SU-DHL-6 (cell line): ENCODE measurements at regions not wholly inside any gene's neighbourhood (a gene's known extent, or its start where the extent isn't known, plus 50 kb on each side); places are given as distances from the start of the nearest gene placed in this dataset.

Experiments
- EZH2phosphoT487 ChIP-seq: fragments of 200-600 bp; sonication (generic), shearing (Covaris generic); conservative IDR thresholded peaks from 2 replicates; pipeline ENCODE4 v1.6.1; 2018; ENCODE audit warnings: mild to moderate bottlenecking, antibody characterized with exemption, low read length, moderate library complexity, mixed read lengths
- TF ChIP-seq, protein P1 (sequence below): fragments of 200-600 bp; sonication (generic); IDR thresholded peaks from one replicate; pipeline ENCODE4 v1.5.1; 2017; ENCODE audit warnings: antibody characterized with exemption, mild to moderate bottlenecking, low read length, moderate library complexity; ENCODE audit not compliant: insufficient read depth, poor library complexity, severe bottlenecking

GRCh38 chr3:4036046-4036445 lies 236.8 kb downstream of the LRRN1 start:
- TF ChIP-seq, protein P1, sequence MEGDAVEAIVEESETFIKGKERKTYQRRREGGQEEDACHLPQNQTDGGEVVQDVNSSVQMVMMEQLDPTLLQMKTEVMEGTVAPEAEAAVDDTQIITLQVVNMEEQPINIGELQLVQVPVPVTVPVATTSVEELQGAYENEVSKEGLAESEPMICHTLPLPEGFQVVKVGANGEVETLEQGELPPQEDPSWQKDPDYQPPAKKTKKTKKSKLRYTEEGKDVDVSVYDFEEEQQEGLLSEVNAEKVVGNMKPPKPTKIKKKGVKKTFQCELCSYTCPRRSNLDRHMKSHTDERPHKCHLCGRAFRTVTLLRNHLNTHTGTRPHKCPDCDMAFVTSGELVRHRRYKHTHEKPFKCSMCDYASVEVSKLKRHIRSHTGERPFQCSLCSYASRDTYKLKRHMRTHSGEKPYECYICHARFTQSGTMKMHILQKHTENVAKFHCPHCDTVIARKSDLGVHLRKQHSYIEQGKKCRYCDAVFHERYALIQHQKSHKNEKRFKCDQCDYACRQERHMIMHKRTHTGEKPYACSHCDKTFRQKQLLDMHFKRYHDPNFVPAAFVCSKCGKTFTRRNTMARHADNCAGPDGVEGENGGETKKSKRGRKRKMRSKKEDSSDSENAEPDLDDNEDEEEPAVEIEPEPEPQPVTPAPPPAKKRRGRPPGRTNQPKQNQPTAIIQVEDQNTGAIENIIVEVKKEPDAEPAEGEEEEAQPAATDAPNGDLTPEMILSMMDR: no peak
- TF ChIP-seq EZH2phosphoT487: no peak
